ENCODE measurements at regions not wholly inside any gene's neighbourhood (a gene's known extent, or its start where the extent isn't known, plus 50 kb on each side); places are given as distances from the start of the nearest gene placed in this dataset.
"Not testable (repeated sequence)": the region's sequence is repeated elsewhere in the genome, so short reads cannot be mapped to it uniquely, and the experiment has no call there.

- intact Hi-C loops (cut with DNase I): no loop called here
- ATAC-seq (peak in 1 of 2 donors; percentile 34), DNase-seq (no peak)
These were observed 286.6 kb upstream of the NRP1 start for GRCh38 chr10:33621101-33621500.

DNA sequence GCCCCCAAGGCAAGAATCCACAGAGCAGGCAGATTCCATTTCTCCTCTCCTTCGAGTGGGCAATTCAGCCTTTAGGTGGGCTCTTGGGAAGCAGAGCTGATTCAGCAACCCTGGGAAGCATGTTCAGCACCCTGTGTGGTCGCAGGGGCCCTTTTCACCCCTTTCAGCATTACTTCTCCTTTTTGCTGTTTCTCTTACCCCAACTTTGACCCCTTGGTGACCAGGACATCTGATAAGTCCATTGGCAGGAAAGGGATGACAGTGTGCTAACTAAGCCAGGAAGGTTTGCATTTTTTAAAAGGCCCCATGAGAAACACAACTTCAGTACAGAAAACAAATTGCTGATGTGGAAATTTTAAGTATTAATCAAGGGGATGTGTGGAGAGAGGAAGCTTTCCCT, 283.7 kb upstream of the NRP1 start:
- ATAC-seq: no peak
- DNase-seq: no peak
- intact Hi-C loops (cut with DNase I): no loop called here

DNA sequence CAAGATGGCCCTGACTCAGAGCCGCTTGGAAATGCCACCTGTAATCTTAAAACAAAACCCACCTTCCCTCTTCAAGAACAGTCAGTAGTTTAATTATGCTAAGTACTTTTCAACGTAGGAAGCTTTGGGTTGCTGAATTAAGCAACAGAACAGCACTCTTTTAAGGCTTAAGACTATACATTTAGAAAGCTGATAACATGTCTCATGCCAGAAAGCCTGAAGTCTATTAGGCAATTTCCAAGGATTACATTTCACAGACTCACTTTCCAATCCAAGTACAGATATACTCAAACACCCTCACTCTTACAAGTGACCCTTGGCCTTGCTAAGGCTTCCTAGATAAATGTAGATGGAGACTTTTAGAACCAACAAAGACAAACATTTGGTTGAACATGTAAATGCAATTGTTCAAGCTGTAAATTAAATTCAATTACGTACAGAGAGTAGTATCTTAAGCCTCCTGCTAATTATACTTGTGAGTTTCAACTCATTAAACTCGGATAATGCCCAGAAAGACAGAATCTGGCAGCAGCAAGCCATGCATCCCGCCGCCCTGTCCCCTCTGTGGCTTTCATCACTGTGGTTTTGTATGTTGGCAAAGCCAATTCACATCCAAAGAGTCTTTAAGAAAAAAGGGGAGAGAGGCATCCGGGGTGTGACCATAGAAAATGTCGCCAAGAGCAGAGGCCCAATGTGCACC, 283.1 kb upstream of the NRP1 start:
- intact Hi-C loops (cut with DNase I): no loop called here
- ATAC-seq (no peak), DNase-seq (no peak)

- DNase-seq (no peak), ATAC-seq (no peak)
- intact Hi-C loops (cut with DNase I): no loop called here
These were observed 282.5 kb upstream of the NRP1 start for GRCh38 chr10:33616956-33617355.

GRCh38 chr10:33612551-33612950, 278.1 kb upstream of the NRP1 start:
- intact Hi-C loops (cut with DNase I): no loop called here
- ATAC-seq: peak; percentile 37 to 70
- DNase-seq: no peak

DNA sequence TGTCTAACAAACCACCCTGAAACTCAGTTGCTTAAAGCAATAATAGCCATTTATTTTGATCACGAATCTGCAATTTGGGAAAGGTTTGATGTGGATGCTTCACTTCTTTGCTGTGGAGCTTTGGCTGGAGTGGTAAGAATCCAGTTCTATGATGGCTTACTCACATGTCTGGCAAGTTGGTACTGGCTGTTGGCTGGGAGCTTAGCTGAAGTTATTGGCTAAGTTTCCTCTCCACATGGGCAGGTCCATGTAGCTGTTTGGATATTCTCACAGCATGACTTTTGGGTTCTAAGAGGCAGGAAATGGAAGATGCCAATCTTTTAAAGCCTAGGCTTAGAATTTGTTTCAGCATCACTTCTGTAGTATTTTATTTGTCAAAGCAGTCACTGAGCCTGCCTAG, 277.6 kb upstream of the NRP1 start:
- intact Hi-C loops (cut with DNase I): no loop called here
- ATAC-seq: no peak

GRCh38 chr10:33611423-33611822, 277.0 kb upstream of the NRP1 start:
- DNase-seq (no peak), ATAC-seq (no peak)
- intact Hi-C loops (cut with DNase I): no loop called here

More for the DNA sequence above, 277.6 kb upstream of the NRP1 start:
- no peak for DNase-seq

- no peak for DNase-seq
- ATAC-seq: no peak
- intact Hi-C loops (cut with DNase I): no loop called here
These were observed 275.1 kb upstream of the NRP1 start for GRCh38 chr10:33609546-33609945.

DNA sequence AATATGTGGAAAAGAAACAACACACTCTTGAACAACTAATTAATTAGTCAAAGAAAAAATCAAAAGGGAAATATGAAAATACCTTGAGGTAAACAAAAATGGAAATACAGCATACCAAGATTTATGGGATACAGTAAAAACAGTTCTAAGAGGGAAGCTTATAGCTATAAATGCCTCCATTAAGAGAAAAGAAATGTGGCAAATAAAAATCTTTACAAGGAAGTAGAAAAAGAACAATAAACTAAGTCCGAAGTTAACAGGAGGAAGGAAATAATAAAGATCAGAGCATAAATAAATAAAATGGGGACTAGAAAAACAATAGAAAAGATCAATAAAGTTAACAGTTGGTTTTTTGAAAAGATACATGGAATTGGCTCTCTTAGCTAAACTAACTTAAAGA, 267.8 kb upstream of the NRP1 start:
- no peak for ATAC-seq
- intact Hi-C loops (cut with DNase I): no loop called here
- no peak for DNase-seq

- ATAC-seq: no peak
These were observed 265.9 kb upstream of the NRP1 start for GRCh38 chr10:33600381-33600780.

GRCh38 chr10:33596422-33596821, 262.0 kb upstream of the NRP1 start:
- no peak for ATAC-seq
- intact Hi-C loops (cut with DNase I): no loop called here

More at GRCh38 chr10:33600381-33600780, 265.9 kb upstream of the NRP1 start:
- no peak for DNase-seq
- intact Hi-C loops (cut with DNase I): no loop called here

DNA sequence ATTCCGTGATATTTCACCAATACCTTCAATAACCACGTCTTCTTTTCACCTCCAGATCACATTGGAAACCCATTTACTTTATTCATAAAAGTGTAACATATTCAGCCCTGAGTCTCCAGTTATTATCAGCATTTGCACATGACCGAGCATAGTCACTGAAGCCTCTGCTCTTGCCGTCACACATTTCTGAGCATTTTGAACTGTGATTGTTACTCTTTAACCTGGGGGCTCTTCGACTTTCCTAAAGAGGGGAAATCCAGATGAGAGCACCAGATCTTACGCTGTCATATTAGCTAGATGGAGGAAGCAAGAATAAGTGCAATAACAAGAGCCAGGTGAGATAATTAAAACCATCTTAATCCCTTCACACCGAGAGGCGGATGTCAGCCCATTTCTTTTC, 260.0 kb upstream of the NRP1 start:
- intact Hi-C loops (cut with DNase I): no loop called here
- ATAC-seq (no peak), DNase-seq (no peak)

More at GRCh38 chr10:33596422-33596821, 262.0 kb upstream of the NRP1 start:
- DNase-seq: no peak

DNA sequence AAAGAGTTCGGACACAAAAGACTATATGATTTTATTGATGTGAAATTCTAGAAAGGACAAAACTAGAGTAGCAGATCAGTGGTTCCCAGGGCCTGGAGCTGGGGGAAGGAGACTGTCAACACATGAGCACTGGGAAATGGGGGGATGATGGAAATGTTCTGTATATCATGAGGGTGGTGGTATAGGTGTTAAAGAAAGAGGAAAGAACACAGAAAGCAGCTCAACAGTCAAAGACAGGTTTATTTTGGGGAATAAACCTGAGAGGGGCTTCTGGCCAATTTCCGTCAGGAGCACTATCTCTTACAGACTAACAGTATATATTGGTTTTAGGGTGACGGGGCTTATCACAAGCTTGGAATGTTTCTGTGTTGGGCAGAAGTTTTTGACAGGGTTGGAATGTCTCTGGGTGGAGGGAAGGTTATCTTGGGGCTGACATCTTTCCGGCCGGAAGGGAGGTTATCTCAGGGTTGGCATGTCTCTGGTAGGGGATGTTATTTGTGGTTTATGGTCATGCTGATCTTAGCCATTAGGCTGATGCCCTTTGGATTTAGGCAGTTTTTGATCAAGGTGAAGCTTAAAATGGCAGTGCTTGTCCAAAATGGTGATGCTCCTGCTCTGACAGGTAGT, 254.6 kb upstream of the NRP1 start:
- intact Hi-C loops (cut with DNase I): no loop called here
- ATAC-seq: no peak
- no peak for DNase-seq

DNA sequence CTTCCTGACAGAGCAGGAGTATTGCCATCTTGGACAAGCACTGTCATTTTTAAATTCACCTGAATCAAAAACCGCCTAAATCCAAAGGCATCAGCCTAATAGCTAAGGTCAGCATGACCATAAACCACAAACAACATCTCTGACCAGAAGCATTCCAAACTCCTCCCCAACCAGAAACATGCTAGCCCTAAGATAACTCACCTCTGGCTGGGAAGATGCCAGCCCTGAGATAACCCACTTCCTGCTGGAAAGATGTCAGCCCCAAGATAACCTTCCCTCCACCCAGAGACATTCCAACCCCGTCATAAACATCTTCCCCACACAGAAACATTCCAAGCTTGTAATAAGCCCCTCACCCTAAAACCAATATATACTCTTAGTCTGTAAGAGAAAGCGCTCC, 250.1 kb upstream of the NRP1 start:
- DNase-seq; ATAC-seq; intact Hi-C loops (cut with DNase I): not testable (repeated sequence)

DNA sequence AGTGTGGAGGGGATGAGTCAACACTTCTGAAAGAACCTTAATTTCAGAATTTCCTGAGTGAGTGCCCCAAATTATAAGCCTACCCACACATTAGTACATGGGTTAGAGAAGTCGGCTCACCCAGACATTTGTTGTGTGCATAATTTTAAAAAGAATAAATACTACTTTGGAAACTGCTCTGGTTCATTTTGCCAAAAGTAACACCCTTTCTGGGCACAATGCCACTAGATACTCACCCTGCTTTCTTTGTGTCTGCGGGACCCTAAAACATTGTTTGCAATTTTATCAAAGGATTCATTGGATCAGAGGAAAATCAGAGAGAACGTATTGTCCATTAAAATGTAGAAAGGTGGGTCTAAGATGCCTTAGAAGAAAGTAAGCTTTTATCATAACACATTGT, 245.5 kb upstream of the NRP1 start:
- ATAC-seq: no peak
- no peak for DNase-seq
- intact Hi-C loops (cut with DNase I): no loop called here

DNA sequence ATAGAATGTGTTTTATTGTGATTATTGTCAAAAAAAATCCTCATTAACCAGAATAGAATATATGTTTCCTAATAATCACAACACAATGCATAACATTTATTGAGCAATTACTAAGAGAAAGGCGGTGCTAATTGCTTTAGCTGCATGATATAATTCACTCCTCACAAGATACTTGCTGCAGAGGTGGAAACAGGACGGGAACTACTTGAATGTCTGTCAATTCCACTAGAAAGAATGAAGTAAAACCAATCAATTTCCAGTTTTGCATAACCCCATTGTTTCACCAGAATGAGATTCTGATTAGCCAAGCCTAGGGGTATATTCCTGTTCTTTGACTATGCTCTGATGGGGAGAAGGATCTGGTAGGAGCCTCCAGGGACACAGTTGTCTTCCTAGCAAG, 239.1 kb upstream of the NRP1 start:
- ATAC-seq: no peak
- DNase-seq: no peak
- intact Hi-C loops (cut with DNase I): no loop called here

GRCh38 chr10:33571616-33572015, 237.1 kb upstream of the NRP1 start:
- DNase-seq: no peak
- intact Hi-C loops (cut with DNase I): no loop called here
- ATAC-seq: no peak

- peak; percentile 79 to 80 for ATAC-seq
- DNase-seq: no peak
These were observed 236.0 kb upstream of the NRP1 start for GRCh38 chr10:33570495-33570894.

GRCh38 chr10:33569702-33570101, 235.2 kb upstream of the NRP1 start:
- ATAC-seq: peak in 1 of 2 donors; percentile 18
- DNase-seq: no peak
- intact Hi-C loops (cut with DNase I): no loop called here

More at GRCh38 chr10:33570495-33570894, 236.0 kb upstream of the NRP1 start:
- intact Hi-C loops (cut with DNase I): no loop called here

- intact Hi-C loops (cut with DNase I): no loop called here
- ATAC-seq: peak in 1 of 2 donors; percentile 23
- DNase-seq: no peak
These were observed 232.0 kb upstream of the NRP1 start for GRCh38 chr10:33566426-33566825.

DNA sequence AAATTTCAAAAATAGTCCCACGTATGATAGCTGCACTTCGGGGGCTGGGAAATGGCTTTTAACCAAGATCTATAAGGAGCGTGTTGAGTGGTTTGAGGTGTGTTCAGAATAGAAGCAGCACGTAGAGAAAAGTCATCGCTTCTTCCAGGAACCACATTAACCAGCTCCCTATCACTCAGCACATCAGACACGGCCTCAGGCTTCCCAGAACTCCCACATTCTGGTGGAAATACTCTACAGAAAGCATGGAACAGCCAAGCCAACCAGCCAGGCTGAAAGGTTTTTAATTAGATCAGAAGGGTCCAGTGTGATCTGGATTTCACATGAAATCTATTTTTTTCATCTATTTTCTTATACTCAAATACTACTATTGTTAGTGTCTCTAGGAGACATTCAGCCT, 231.5 kb upstream of the NRP1 start:
- ATAC-seq (peak in 1 of 2 donors; percentile 44), DNase-seq (no peak)
- intact Hi-C loops (cut with DNase I): no loop called here
